ENCODE measurements at regions not wholly inside any gene's neighbourhood (a gene's known extent, or its start where the extent isn't known, plus 50 kb on each side); places are given as distances from the start of the nearest gene placed in this dataset.

DNA sequence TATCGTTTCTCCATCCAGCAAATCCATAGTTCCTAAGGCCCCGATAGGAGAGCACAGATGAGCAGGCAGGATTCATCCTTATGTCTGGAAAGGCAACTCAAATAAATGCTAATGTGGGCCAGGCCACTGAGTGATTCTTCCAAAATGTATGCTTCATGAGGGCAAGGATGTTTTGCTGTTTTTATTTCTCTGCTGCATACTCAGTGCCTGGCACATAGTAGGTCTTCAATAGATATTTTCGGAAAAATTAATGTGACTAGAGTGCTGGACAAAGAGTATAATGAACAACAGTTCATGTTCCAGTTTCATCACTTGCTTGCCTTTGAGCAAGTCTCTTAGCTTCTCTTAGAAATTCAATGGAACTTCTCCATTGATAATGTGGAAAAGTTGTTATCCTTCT lies 357.7 kb downstream of the PRDM2 start:
- no peak for DNase-seq (ENCODE audit: low spot score)
- TF ChIP-seq, protein P1, sequence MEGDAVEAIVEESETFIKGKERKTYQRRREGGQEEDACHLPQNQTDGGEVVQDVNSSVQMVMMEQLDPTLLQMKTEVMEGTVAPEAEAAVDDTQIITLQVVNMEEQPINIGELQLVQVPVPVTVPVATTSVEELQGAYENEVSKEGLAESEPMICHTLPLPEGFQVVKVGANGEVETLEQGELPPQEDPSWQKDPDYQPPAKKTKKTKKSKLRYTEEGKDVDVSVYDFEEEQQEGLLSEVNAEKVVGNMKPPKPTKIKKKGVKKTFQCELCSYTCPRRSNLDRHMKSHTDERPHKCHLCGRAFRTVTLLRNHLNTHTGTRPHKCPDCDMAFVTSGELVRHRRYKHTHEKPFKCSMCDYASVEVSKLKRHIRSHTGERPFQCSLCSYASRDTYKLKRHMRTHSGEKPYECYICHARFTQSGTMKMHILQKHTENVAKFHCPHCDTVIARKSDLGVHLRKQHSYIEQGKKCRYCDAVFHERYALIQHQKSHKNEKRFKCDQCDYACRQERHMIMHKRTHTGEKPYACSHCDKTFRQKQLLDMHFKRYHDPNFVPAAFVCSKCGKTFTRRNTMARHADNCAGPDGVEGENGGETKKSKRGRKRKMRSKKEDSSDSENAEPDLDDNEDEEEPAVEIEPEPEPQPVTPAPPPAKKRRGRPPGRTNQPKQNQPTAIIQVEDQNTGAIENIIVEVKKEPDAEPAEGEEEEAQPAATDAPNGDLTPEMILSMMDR (IDR thresholded peaks at IDR 0.05; ENCODE audit: poor library complexity): no peak
- TF ChIP-seq EZH2 (IDR thresholded peaks at IDR 0.05; ENCODE audit: borderline replicate concordance) (no peak), EZH2phosphoT487 (IDR thresholded peaks at IDR 0.05; ENCODE audit: low read depth, severe bottlenecking, unreplicated experiment) (no peak)
- WGBS (ENCODE audit: low lambda C conversion rate, missing lambda C conversion rate): 82% methylated on average over 3 of the region's 3 CpGs
- no peaks in the 10 kb centered on the region for H3K9me3 ChIP-seq (ENCODE audit: low read depth)
- H3K79me2 ChIP-seq: no peaks in the 10 kb centered on the region
- H4K20me1 ChIP-seq (ENCODE audit: insufficient read depth, poor library complexity, severe bottlenecking): no peaks in the 10 kb centered on the region
- H3K4me3 ChIP-seq: no peak overlapping the region
- no peaks in the 10 kb centered on the region for H3K36me3 ChIP-seq (replicated peaks; ENCODE audit: insufficient read depth, low read depth)
- H3K9me2 ChIP-seq (replicated peaks; ENCODE audit: insufficient read depth): no peaks in the 10 kb centered on the region
- no peak overlapping the region for H2AFZ ChIP-seq
- H3K4me1 ChIP-seq (ENCODE audit: insufficient read depth): peaks cover 4% of the 10 kb centered on the region
- no peaks in the 10 kb centered on the region for H3K27me3 ChIP-seq
- H3K27ac ChIP-seq: no peak overlapping the region
- no peak overlapping the region for H3K4me2 ChIP-seq

DNA sequence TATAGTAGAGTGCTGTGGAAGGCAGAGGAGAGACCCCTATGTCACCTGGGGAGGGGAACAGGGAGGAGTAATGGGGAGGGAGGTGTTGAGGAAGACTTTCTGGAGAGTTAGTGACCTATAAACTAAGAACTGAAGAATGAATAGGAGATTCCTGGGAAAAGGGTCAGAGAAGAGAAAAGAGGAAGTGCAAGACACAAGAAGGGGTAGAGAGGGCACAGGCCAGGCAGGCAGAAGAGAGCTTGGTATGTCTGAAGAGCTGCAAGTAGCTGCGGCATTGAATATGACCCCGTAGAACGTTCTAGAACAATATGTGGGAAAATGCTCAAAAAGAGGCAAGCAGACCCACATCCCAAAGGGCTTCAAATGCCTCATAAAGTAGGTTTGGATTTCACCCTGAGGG lies 361.2 kb downstream of the PRDM2 start:
- Histone ChIP-seq H3K27me3 (no peaks in the 10 kb centered on the region), H3K36me3 (replicated peaks; ENCODE audit: insufficient read depth, low read depth) (no peaks in the 10 kb centered on the region), H3K4me3 (no peak overlapping the region), H3K9me2 (replicated peaks; ENCODE audit: insufficient read depth) (no peaks in the 10 kb centered on the region), H3K4me2 (no peak overlapping the region), H4K20me1 (ENCODE audit: insufficient read depth, poor library complexity, severe bottlenecking) (no peaks in the 10 kb centered on the region), H3K9me3 (ENCODE audit: low read depth) (no peaks in the 10 kb centered on the region), H3K79me2 (no peaks in the 10 kb centered on the region), H2AFZ (no peak overlapping the region), H3K27ac (no peak overlapping the region), H3K4me1 (ENCODE audit: insufficient read depth) (peaks cover under 1% of the 10 kb centered on the region)
- WGBS (ENCODE audit: low lambda C conversion rate, missing lambda C conversion rate): 91% methylated on average over 3 of the region's 3 CpGs
- TF ChIP-seq EZH2phosphoT487 (IDR thresholded peaks at IDR 0.05; ENCODE audit: low read depth, severe bottlenecking, unreplicated experiment) (no peak), EZH2 (IDR thresholded peaks at IDR 0.05; ENCODE audit: borderline replicate concordance) (no peak)
- TF ChIP-seq, protein P1 (IDR thresholded peaks at IDR 0.05; ENCODE audit: poor library complexity): no peak
- DNase-seq (ENCODE audit: low spot score): no peak

DNA sequence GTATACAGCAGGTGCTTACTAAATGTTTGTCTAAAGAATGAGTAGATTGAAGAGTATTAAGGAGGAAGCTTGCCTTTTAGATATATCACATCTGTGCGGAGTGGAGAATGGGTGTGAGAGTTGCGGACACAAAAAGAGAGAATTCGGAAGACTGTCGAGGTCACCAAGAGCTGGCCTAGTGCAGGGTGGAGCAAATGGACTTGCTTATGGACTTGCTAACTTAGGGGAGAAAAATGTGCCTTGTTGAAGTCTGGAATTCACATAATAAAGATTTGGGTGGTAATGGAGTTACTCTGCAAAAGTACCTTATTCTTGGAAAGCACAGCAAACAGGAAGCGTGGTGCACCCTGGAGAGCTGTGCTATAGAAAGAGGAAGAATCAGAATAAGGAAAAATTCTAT lies 361.7 kb downstream of the PRDM2 start:
- 96% methylated on average over 5 of the region's 5 CpGs for WGBS (ENCODE audit: low lambda C conversion rate, missing lambda C conversion rate)

More for the DNA sequence above, 361.7 kb downstream of the PRDM2 start:
- Histone ChIP-seq H2AFZ (no peak overlapping the region), H3K9me2 (replicated peaks; ENCODE audit: insufficient read depth) (no peaks in the 10 kb centered on the region), H3K4me3 (no peak overlapping the region), H3K4me1 (ENCODE audit: insufficient read depth) (no peaks in the 10 kb centered on the region), H3K9me3 (ENCODE audit: low read depth) (no peaks in the 10 kb centered on the region), H3K27ac (no peak overlapping the region), H3K79me2 (no peaks in the 10 kb centered on the region), H3K27me3 (no peaks in the 10 kb centered on the region), H3K36me3 (replicated peaks; ENCODE audit: insufficient read depth, low read depth) (no peaks in the 10 kb centered on the region), H3K4me2 (no peak overlapping the region), H4K20me1 (ENCODE audit: insufficient read depth, poor library complexity, severe bottlenecking) (no peaks in the 10 kb centered on the region)
- DNase-seq (ENCODE audit: low spot score): no peak
- no peak for TF ChIP-seq EZH2 (IDR thresholded peaks at IDR 0.05; ENCODE audit: borderline replicate concordance)
- no peak for TF ChIP-seq EZH2phosphoT487 (IDR thresholded peaks at IDR 0.05; ENCODE audit: low read depth, severe bottlenecking, unreplicated experiment)
- TF ChIP-seq, protein P1 (IDR thresholded peaks at IDR 0.05; ENCODE audit: poor library complexity): no peak

All from hepatocyte (in vitro differentiated cells).